WTC11 (cell line): ENCODE measurements at regions not wholly inside any gene's neighbourhood (a gene's known extent, or its start where the extent isn't known, plus 50 kb on each side); places are given as distances from the start of the nearest gene placed in this dataset.
"Not testable (repeated sequence)": the region's sequence is repeated elsewhere in the genome, so short reads cannot be mapped to it uniquely, and the experiment has no call there.

ENCODE experiments used
- ATAC-seq: fragments of 200-7000 bp; cut with Tn5 transposase; 2 replicates; pipeline ENCODE4 v1.10.0; 2021; ENCODE audit warnings: mild to moderate bottlenecking, moderate library complexity
- CTCF ChIA-PET: fragments of 300-600 bp; sonication (Branson Sonifier 250); formaldehyde crosslinking; loops from one replicate; lab custom pipeline; 2021; ENCODE audit warnings: antibody characterized with exemption; lab: Charles Lee
- POLR2A ChIA-PET: fragments of 350-600 bp; sonication (Branson Sonifier 250); formaldehyde crosslinking; loops from one replicate; lab custom pipeline; 2021; ENCODE audit warnings: antibody characterized with exemption; lab: Charles Lee
- DNase-seq: peaks from one replicate; pipeline ENCODE4 v3.0.0; 2021; ENCODE audit warnings: low spot score
- H3K27ac Mint-ChIP-seq: 2 replicates; pipeline ENCODE4 v1.8.0; 2021; ENCODE audit warnings: mixed read lengths
- H3K27me3 Mint-ChIP-seq: 2 replicates; pipeline ENCODE4 v1.8.0; 2021; ENCODE audit warnings: low read depth, mild to moderate bottlenecking, moderate library complexity, mixed read lengths
- H3K36me3 Mint-ChIP-seq: 2 replicates; pipeline ENCODE4 v1.8.0; 2021; ENCODE audit warnings: mixed read lengths
- H3K4me1 Mint-ChIP-seq: 2 replicates; pipeline ENCODE4 v1.8.0; 2022; ENCODE audit warnings: mixed read lengths
- H3K4me3 Mint-ChIP-seq: 2 replicates; pipeline ENCODE4 v1.8.0; 2021; ENCODE audit warnings: mild to moderate bottlenecking, moderate library complexity, mixed read lengths
- H3K9me3 Mint-ChIP-seq: 2 replicates; pipeline ENCODE4 v1.8.0; 2021; ENCODE audit warnings: mixed read lengths
- CREM ChIP-seq: sonication (generic); formaldehyde crosslinking; IDR thresholded peaks from 2 replicates; pipeline ENCODE4 v1.8.1; 2022; ENCODE audit warnings: mild to moderate bottlenecking, missing genetic modification reagents, moderate library complexity
- ESRRA ChIP-seq: sonication (generic); formaldehyde crosslinking; IDR thresholded peaks from 2 replicates; pipeline ENCODE4 v1.8.1; 2022; ENCODE audit warnings: mild to moderate bottlenecking, missing genetic modification reagents, borderline replicate concordance
- ETV6 ChIP-seq: sonication (generic); formaldehyde crosslinking; IDR thresholded peaks from 2 replicates; pipeline ENCODE4 v1.8.1; 2022; ENCODE audit warnings: mild to moderate bottlenecking, missing genetic modification reagents
- FOXJ3 ChIP-seq: sonication (generic); formaldehyde crosslinking; IDR thresholded peaks from 2 replicates; pipeline ENCODE4 v1.9.0; 2021; ENCODE audit warnings: missing genetic modification reagents, mild to moderate bottlenecking, borderline replicate concordance
- FOXK1 ChIP-seq: sonication (generic); formaldehyde crosslinking; IDR thresholded peaks from 2 replicates; pipeline ENCODE4 v1.8.0; 2022; ENCODE audit warnings: mild to moderate bottlenecking, moderate library complexity, missing genetic modification reagents
- HMGA2 ChIP-seq: fragments of 250-450 bp; sonication (Bioruptor Pico); IDR thresholded peaks from 2 replicates; pipeline ENCODE4 v1.4.0; 2021; ENCODE audit warnings: mild to moderate bottlenecking, moderate library complexity
- JUN ChIP-seq: sonication (generic); formaldehyde crosslinking; IDR thresholded peaks from 2 replicates; pipeline ENCODE4 v1.8.0; 2023; ENCODE audit warnings: mild to moderate bottlenecking, missing genetic modification reagents
- KAT7 ChIP-seq: sonication (generic); formaldehyde crosslinking; IDR thresholded peaks from 2 replicates; pipeline ENCODE4 v1.8.1; 2023; ENCODE audit warnings: missing genetic modification reagents, mild to moderate bottlenecking, borderline replicate concordance
- NFYB ChIP-seq: sonication (generic); formaldehyde crosslinking; conservative IDR thresholded peaks from 2 replicates; pipeline ENCODE4 v1.8.0; 2022; ENCODE audit warnings: low read depth, missing genetic modification reagents
- NR3C1 ChIP-seq: sonication (generic); formaldehyde crosslinking; conservative IDR thresholded peaks from 2 replicates; pipeline ENCODE4 v1.8.1; 2023; ENCODE audit warnings: low read depth, mild to moderate bottlenecking, missing genetic modification reagents
- PRRX2 ChIP-seq: fragments of 250-450 bp; sonication (Bioruptor Pico); IDR thresholded peaks from 2 replicates; pipeline ENCODE4 v1.8.0; 2021; ENCODE audit warnings: mild to moderate bottlenecking
- TCF7 ChIP-seq: sonication (generic); formaldehyde crosslinking; IDR thresholded peaks from 2 replicates; pipeline ENCODE4 v1.8.0; 2022; ENCODE audit warnings: mild to moderate bottlenecking, low read depth, missing genetic modification reagents, moderate library complexity
- ZBTB21 ChIP-seq: sonication (generic); formaldehyde crosslinking; IDR thresholded peaks from 2 replicates; pipeline ENCODE4 v1.8.1; 2023; ENCODE audit warnings: mild to moderate bottlenecking, missing genetic modification reagents, borderline replicate concordance
- ZNF219 ChIP-seq: sonication (generic); formaldehyde crosslinking; IDR thresholded peaks from 2 replicates; pipeline ENCODE4 v1.8.0; 2023; ENCODE audit warnings: missing genetic modification reagents, mild to moderate bottlenecking, borderline replicate concordance
- TF ChIP-seq, protein P1 (sequence below): fragments of 250-450 bp; sonication (Bioruptor Pico); IDR thresholded peaks from 2 replicates; pipeline ENCODE4 v1.9.0; 2021; ENCODE audit warnings: mild to moderate bottlenecking
- TF ChIP-seq, protein P2 (sequence below): sonication (generic); formaldehyde crosslinking; IDR thresholded peaks from 2 replicates; pipeline ENCODE4 v1.8.1; 2022; ENCODE audit warnings: missing genetic modification reagents, borderline replicate concordance
- TF ChIP-seq, protein P3 (sequence below): sonication (generic); formaldehyde crosslinking; IDR thresholded peaks from 2 replicates; pipeline ENCODE4 v1.8.1; 2023; ENCODE audit warnings: mild to moderate bottlenecking, missing genetic modification reagents
- TF ChIP-seq, protein P4 (sequence below): sonication (generic); formaldehyde crosslinking; IDR thresholded peaks from 2 replicates; pipeline ENCODE4 v1.8.0; 2022; ENCODE audit warnings: mild to moderate bottlenecking, missing genetic modification reagents
- TF ChIP-seq, protein P5 (sequence below): fragments of 250-450 bp; sonication (Bioruptor Pico); IDR thresholded peaks from 2 replicates; pipeline ENCODE4 v1.9.0; 2021; ENCODE audit warnings: mild to moderate bottlenecking
- TF ChIP-seq, protein P6 (sequence below): sonication (generic); formaldehyde crosslinking; IDR thresholded peaks from 2 replicates; pipeline ENCODE4 v1.8.0; 2022; ENCODE audit warnings: mild to moderate bottlenecking, missing genetic modification reagents

DNA sequence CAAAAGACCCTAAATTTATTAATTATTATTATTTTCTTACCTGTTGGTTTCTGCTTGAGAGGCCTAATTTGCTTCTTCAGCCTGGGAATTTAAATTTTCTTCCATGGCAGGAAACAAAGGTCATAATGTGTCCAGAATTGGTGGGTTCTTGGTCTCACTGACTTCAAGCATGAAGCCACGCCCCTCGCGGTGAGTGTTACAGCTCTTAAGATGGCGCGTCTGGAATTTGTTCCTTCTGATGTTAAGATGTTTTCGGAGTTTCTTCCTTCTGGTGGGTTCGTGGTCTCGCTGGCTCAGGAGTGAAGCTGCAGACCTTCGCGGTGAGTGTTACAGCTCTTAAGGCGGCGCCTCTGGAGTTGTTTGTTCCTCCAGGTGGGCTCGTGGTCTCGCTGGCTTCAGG, 998.7 kb upstream of the SPRY2 start:
- peaks cover 30% of the 10 kb centered on the region for H3K9me3 Mint-ChIP-seq
- H3K36me3 Mint-ChIP-seq, H3K27ac Mint-ChIP-seq, H3K4me1 Mint-ChIP-seq, CTCF ChIA-PET, ATAC-seq, H3K4me3 Mint-ChIP-seq, DNase-seq, H3K27me3 Mint-ChIP-seq, POLR2A ChIA-PET: not testable (repeated sequence)

DNA sequence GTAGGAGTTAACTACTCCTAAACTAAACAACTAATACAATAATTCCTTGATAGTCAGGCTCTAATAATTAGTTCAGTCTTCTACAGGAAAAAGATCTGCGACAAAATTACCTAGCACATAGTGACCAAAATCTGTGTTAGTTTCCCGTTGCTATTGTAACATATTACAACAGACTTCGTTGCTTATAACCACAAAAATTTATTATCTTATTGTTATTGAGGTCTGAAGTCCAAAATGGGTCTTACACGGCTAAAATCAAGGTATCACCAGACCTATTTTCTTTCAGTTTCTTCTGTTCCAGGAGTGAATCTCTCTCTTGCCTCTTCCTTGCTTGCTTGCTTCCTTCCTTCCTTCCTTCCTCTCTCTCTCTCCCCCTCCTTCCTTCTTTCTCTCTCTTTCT, 993.6 kb upstream of the SPRY2 start:
- POLR2A ChIA-PET = no interaction called here
- Mint-ChIP-seq H3K27ac (no peak overlapping the region), H3K4me3 (no peak overlapping the region), H3K36me3 (peaks cover 2% of the 10 kb centered on the region; the same call in 1 of the 2 replicates), H3K27me3 (no peaks in the 10 kb centered on the region), H3K4me1 (no peaks in the 10 kb centered on the region), H3K9me3 (peaks cover 22% of the 10 kb centered on the region)
- TF ChIP-seq, protein P1, sequence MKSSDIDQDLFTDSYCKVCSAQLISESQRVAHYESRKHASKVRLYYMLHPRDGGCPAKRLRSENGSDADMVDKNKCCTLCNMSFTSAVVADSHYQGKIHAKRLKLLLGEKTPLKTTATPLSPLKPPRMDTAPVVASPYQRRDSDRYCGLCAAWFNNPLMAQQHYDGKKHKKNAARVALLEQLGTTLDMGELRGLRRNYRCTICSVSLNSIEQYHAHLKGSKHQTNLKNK = no peak
- TF ChIP-seq, protein P2, sequence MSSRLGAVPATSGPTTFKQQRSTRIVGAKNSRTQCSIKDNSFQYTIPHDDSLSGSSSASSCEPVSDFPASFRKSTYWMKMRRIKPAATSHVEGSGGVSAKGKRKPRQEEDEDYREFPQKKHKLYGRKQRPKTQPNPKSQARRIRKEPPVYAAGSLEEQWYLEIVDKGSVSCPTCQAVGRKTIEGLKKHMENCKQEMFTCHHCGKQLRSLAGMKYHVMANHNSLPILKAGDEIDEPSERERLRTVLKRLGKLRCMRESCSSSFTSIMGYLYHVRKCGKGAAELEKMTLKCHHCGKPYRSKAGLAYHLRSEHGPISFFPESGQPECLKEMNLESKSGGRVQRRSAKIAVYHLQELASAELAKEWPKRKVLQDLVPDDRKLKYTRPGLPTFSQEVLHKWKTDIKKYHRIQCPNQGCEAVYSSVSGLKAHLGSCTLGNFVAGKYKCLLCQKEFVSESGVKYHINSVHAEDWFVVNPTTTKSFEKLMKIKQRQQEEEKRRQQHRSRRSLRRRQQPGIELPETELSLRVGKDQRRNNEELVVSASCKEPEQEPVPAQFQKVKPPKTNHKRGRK (CRISPR knock-in tag) = no peak
- TF ChIP-seq ZNF219 (CRISPR knock-in tag) = no peak
- no peak for TF ChIP-seq HMGA2
- no peak for TF ChIP-seq KAT7 (CRISPR knock-in tag)
- no peak for TF ChIP-seq PRRX2 (CRISPR knock-in tag)
- TF ChIP-seq JUN (CRISPR knock-in tag) = no peak
- TF ChIP-seq, protein P3, sequence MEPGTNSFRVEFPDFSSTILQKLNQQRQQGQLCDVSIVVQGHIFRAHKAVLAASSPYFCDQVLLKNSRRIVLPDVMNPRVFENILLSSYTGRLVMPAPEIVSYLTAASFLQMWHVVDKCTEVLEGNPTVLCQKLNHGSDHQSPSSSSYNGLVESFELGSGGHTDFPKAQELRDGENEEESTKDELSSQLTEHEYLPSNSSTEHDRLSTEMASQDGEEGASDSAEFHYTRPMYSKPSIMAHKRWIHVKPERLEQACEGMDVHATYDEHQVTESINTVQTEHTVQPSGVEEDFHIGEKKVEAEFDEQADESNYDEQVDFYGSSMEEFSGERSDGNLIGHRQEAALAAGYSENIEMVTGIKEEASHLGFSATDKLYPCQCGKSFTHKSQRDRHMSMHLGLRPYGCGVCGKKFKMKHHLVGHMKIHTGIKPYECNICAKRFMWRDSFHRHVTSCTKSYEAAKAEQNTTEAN = no peak
- TF ChIP-seq NR3C1 (CRISPR knock-in tag) = no peak
- TF ChIP-seq, protein P4, sequence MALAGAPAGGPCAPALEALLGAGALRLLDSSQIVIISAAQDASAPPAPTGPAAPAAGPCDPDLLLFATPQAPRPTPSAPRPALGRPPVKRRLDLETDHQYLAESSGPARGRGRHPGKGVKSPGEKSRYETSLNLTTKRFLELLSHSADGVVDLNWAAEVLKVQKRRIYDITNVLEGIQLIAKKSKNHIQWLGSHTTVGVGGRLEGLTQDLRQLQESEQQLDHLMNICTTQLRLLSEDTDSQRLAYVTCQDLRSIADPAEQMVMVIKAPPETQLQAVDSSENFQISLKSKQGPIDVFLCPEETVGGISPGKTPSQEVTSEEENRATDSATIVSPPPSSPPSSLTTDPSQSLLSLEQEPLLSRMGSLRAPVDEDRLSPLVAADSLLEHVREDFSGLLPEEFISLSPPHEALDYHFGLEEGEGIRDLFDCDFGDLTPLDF (CRISPR knock-in tag) = no peak
- no peak for TF ChIP-seq FOXK1 (CRISPR knock-in tag)
- TF ChIP-seq CREM (CRISPR knock-in tag) = no peak
- ATAC-seq (no peak), DNase-seq (no peak)
- CTCF ChIA-PET = no interaction called here

DNA sequence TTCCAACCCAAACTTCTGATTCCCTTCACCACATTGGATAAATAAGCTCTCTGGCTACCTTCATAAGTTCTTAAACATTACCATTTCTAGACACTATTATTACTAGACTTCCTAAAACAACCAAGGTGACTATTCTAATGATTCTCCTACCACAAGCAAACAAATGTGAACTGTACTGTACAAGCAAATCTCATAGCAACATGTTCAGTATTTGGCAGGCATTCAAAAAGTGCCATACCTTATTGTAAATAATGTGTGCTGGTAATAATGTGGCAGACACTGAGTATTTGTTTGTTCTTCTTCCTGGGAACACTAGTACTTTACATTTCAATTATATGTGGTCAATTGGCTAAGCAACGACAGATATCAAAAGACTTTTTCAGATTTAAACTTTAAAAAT, 986.0 kb upstream of the SPRY2 start:
- no peak overlapping the region for H3K4me3 Mint-ChIP-seq
- peaks cover 19% of the 10 kb centered on the region for H3K9me3 Mint-ChIP-seq
- TF ChIP-seq ESRRA (CRISPR knock-in tag) = no peak
- H3K27me3 Mint-ChIP-seq = no peaks in the 10 kb centered on the region
- POLR2A ChIA-PET = no interaction called here
- peaks cover 7% of the 10 kb centered on the region for H3K4me1 Mint-ChIP-seq
- H3K27ac Mint-ChIP-seq = no peak overlapping the region
- DNase-seq (no peak), ATAC-seq (no peak)
- CTCF ChIA-PET = no interaction called here
- peaks cover 2% of the 10 kb centered on the region; the same call in 1 of the 2 replicates for H3K36me3 Mint-ChIP-seq

DNA sequence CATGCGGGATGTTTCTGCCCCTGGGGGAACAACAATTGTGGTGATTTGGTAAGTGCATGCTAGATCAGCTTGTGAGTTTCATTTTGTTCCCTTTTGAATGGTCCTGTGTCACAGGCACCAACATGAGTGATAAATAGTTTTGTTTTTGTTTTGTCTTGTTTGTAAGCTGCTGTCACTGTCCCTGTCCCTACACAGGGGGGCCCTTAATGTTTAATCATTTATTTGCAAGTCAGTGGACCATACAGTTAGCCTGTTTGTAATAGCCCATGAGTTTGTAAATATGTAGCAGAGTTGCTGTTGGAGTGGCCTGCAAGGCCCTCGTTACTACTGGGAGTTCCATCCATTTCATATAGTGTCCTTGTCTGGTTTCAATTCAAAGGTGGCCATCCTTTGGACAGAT, 979.6 kb upstream of the SPRY2 start:
- no peak for ATAC-seq
- H3K27me3 Mint-ChIP-seq = no peaks in the 10 kb centered on the region
- ChIA-PET POLR2A (no interaction called here), CTCF (no interaction called here)
- H3K36me3 Mint-ChIP-seq = no peaks in the 10 kb centered on the region
- no peak overlapping the region for H3K4me3 Mint-ChIP-seq
- peaks cover 7% of the 10 kb centered on the region for H3K4me1 Mint-ChIP-seq
- no peak for DNase-seq
- H3K27ac Mint-ChIP-seq = no peak overlapping the region
- H3K9me3 Mint-ChIP-seq = peaks cover 8% of the 10 kb centered on the region
- TF ChIP-seq TCF7 = no peak
- TF ChIP-seq PRRX2 (CRISPR knock-in tag) = no peak
- no peak for TF ChIP-seq ZNF219 (CRISPR knock-in tag)
- TF ChIP-seq NR3C1 (CRISPR knock-in tag) = no peak
- no peak for TF ChIP-seq FOXJ3 (CRISPR knock-in tag)
- TF ChIP-seq NFYB (CRISPR knock-in tag) = no peak
- TF ChIP-seq, protein P5, sequence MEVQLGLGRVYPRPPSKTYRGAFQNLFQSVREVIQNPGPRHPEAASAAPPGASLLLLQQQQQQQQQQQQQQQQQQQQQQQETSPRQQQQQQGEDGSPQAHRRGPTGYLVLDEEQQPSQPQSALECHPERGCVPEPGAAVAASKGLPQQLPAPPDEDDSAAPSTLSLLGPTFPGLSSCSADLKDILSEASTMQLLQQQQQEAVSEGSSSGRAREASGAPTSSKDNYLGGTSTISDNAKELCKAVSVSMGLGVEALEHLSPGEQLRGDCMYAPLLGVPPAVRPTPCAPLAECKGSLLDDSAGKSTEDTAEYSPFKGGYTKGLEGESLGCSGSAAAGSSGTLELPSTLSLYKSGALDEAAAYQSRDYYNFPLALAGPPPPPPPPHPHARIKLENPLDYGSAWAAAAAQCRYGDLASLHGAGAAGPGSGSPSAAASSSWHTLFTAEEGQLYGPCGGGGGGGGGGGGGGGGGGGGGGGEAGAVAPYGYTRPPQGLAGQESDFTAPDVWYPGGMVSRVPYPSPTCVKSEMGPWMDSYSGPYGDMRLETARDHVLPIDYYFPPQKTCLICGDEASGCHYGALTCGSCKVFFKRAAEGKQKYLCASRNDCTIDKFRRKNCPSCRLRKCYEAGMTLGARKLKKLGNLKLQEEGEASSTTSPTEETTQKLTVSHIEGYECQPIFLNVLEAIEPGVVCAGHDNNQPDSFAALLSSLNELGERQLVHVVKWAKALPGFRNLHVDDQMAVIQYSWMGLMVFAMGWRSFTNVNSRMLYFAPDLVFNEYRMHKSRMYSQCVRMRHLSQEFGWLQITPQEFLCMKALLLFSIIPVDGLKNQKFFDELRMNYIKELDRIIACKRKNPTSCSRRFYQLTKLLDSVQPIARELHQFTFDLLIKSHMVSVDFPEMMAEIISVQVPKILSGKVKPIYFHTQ (CRISPR knock-in tag) = no peak
- no peak for TF ChIP-seq ETV6
- no peak for TF ChIP-seq ZBTB21
- TF ChIP-seq, protein P6, sequence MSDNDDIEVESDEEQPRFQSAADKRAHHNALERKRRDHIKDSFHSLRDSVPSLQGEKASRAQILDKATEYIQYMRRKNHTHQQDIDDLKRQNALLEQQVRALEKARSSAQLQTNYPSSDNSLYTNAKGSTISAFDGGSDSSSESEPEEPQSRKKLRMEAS (CRISPR knock-in tag) = no peak
